H9 (cell line): ENCODE measurements at regions not wholly inside any gene's neighbourhood (a gene's known extent, or its start where the extent isn't known, plus 50 kb on each side); places are given as distances from the start of the nearest gene placed in this dataset.

Source experiments
- DNase-seq: peaks from one replicate; pipeline ENCODE4 v3.0.0-alpha.2; 2017
- H2AFZ ChIP-seq: one replicate; pipeline ENCODE4 v1.6.1; 2013; ENCODE audit warnings: mild to moderate bottlenecking, low read length, control low read depth, moderate library complexity
- H2AK5ac ChIP-seq: 2 replicates; pipeline ENCODE4 v1.6.1; 2013; ENCODE audit warnings: low read length, control low read depth, mixed read lengths; ENCODE audit not compliant: insufficient read length
- H2BK120ac ChIP-seq: one replicate; pipeline ENCODE4 v1.6.1; 2013; ENCODE audit warnings: low read depth, mild to moderate bottlenecking, low read length, control low read depth, inconsistent platforms; ENCODE audit not compliant: poor library complexity, severe bottlenecking
- H2BK12ac ChIP-seq: 2 replicates; pipeline ENCODE4 v1.6.1; 2013; ENCODE audit warnings: low read length, control low read depth, mixed read lengths, low read depth; ENCODE audit not compliant: insufficient read length
- H2BK15ac ChIP-seq: 2 replicates; pipeline ENCODE4 v1.6.1; 2013; ENCODE audit warnings: low read depth, low read length, control low read depth
- H2BK20ac ChIP-seq: one replicate; pipeline ENCODE4 v1.6.1; 2013; ENCODE audit warnings: low read depth, mild to moderate bottlenecking, low read length, control low read depth, inconsistent platforms; ENCODE audit not compliant: poor library complexity, severe bottlenecking
- H2BK5ac ChIP-seq: 2 replicates; pipeline ENCODE4 v1.6.1; 2013; ENCODE audit warnings: low read length, control low read depth, mixed read lengths; ENCODE audit not compliant: insufficient read length
- H3K14ac ChIP-seq: 2 replicates; pipeline ENCODE4 v1.6.1; 2013; ENCODE audit warnings: low read length, control low read depth; ENCODE audit not compliant: insufficient read depth
- H3K18ac ChIP-seq: 2 replicates; pipeline ENCODE4 v1.6.1; 2013; ENCODE audit warnings: low read depth, mild to moderate bottlenecking, mixed read lengths, low read length, control low read depth; ENCODE audit not compliant: insufficient read length
- H3K23ac ChIP-seq: 2 replicates; pipeline ENCODE4 v1.6.1; 2013; ENCODE audit warnings: low read length, control low read depth, mixed read lengths, low read depth; ENCODE audit not compliant: insufficient read length
- H3K23me2 ChIP-seq: 2 replicates; pipeline ENCODE4 v1.6.1; 2013; ENCODE audit warnings: low read depth, mild to moderate bottlenecking, mixed read lengths, low read length, control low read depth; ENCODE audit not compliant: insufficient read length, poor library complexity, severe bottlenecking
- H3K27ac ChIP-seq: 2 replicates; pipeline ENCODE4 v1.5.1; 2013; ENCODE audit warnings: low read length, control low read depth, mixed read lengths, low read depth; ENCODE audit not compliant: insufficient read length
- H3K27me3 ChIP-seq: 2 replicates; pipeline ENCODE4 v1.6.1; 2013; ENCODE audit warnings: low read length, control low read depth, inconsistent platforms; ENCODE audit not compliant: insufficient read depth
- H3K4ac ChIP-seq: 2 replicates; pipeline ENCODE4 v1.6.1; 2013; ENCODE audit warnings: low read depth, mild to moderate bottlenecking, control low read depth, inconsistent platforms, low read length, moderate library complexity
- H3K4me1 ChIP-seq: 2 replicates; pipeline ENCODE4 v1.6.1; 2013; ENCODE audit warnings: low read length, control low read depth, inconsistent platforms; ENCODE audit not compliant: insufficient read depth
- H3K4me2 ChIP-seq: 2 replicates; pipeline ENCODE4 v1.6.1; 2013; ENCODE audit warnings: low read length, control low read depth, mixed read lengths; ENCODE audit not compliant: insufficient read length, insufficient read depth
- H3K56ac ChIP-seq: 2 replicates; pipeline ENCODE4 v1.6.1; 2013; ENCODE audit warnings: low read depth, mild to moderate bottlenecking, mixed read lengths, low read length, control low read depth; ENCODE audit not compliant: insufficient read length
- H3K79me1 ChIP-seq: 2 replicates; pipeline ENCODE4 v1.6.1; 2013; ENCODE audit warnings: low read depth, mild to moderate bottlenecking, moderate library complexity, low read length, control low read depth, inconsistent platforms; ENCODE audit not compliant: insufficient read depth, poor library complexity, severe bottlenecking
- H3K79me2 ChIP-seq: 2 replicates; pipeline ENCODE4 v1.6.1; 2013; ENCODE audit warnings: low read length, control low read depth, inconsistent platforms; ENCODE audit not compliant: insufficient read depth
- H3K9ac ChIP-seq: 2 replicates; pipeline ENCODE4 v1.6.1; 2013; ENCODE audit warnings: low read length, control low read depth, mixed read lengths; ENCODE audit not compliant: insufficient read length; ENCODE audit errors: extremely low read depth
- H3K9me3 ChIP-seq: one replicate; pipeline ENCODE4 v1.6.1; 2013; ENCODE audit warnings: low read depth, low read length, inconsistent platforms; ENCODE audit not compliant: control insufficient read depth
- H3T11ph ChIP-seq: one replicate; pipeline ENCODE4 v1.6.1; 2013; ENCODE audit warnings: mild to moderate bottlenecking, low read length, control low read depth, inconsistent platforms
- H4K20me1 ChIP-seq: one replicate; pipeline ENCODE4 v1.6.1; 2013; ENCODE audit not compliant: control insufficient read depth, insufficient read length, insufficient read depth
- H4K5ac ChIP-seq: 2 replicates; pipeline ENCODE4 v1.6.1; 2013; ENCODE audit warnings: low read depth, mild to moderate bottlenecking, mixed read lengths, low read length, control low read depth; ENCODE audit not compliant: insufficient read length
- H4K8ac ChIP-seq: replicated peaks from 2 replicates; pipeline ENCODE4 v1.6.1; 2013; ENCODE audit warnings: low read length, control low read depth, mixed read lengths, low read depth; ENCODE audit not compliant: insufficient read length
- H4K91ac ChIP-seq: 2 replicates; pipeline ENCODE4 v1.6.1; 2013; ENCODE audit warnings: low read depth, mild to moderate bottlenecking, moderate library complexity, mixed read lengths, low read length, control low read depth; ENCODE audit not compliant: insufficient read length
- H3K27ac Mint-ChIP-seq, 3 experiments: 2 replicates in 2 of 3; 3 replicates in 1 of 3; pipeline ENCODE4 v1.8.0; 2020 to 2021; ENCODE audit warnings: mixed read lengths in 3 of 3, mild to moderate bottlenecking in 1 of 3, moderate library complexity in 1 of 3
- H3K27me3 Mint-ChIP-seq: 2 replicates; pipeline ENCODE4 v1.8.0; 2021; ENCODE audit warnings: low read depth, mild to moderate bottlenecking, moderate library complexity, mixed read lengths
- H3K36me3 Mint-ChIP-seq, 3 experiments: 2 replicates in 2 of 3; 3 replicates in 1 of 3; pipeline ENCODE4 v1.8.0; 2020 to 2021; ENCODE audit warnings: low read depth in 3 of 3, mixed read lengths in 3 of 3; ENCODE audit not compliant: insufficient read depth in 1 of 3
- H3K4me1 Mint-ChIP-seq, 2 experiments: 2 replicates each; pipeline ENCODE4 v1.8.0; 2020; ENCODE audit warnings: mixed read lengths in 2 of 2
- H3K4me3 Mint-ChIP-seq, 2 experiments: 2 replicates in 1 of 2; 3 replicates in 1 of 2; pipeline ENCODE4 v1.8.0; 2020 to 2021; ENCODE audit warnings: mild to moderate bottlenecking in 2 of 2, mixed read lengths in 2 of 2, moderate library complexity in 1 of 2
- H3K9me3 Mint-ChIP-seq, 2 experiments: 2 replicates in 1 of 2; 3 replicates in 1 of 2; pipeline ENCODE4 v1.8.0; 2020; ENCODE audit warnings: mild to moderate bottlenecking in 2 of 2, mixed read lengths in 2 of 2, moderate library complexity in 1 of 2
- WGBS: extraction: QIAGEN DNeasy Blood & Tissue Kit; methylation state at CpG from one replicate; pipeline ENCODE4 v1.1.7; 2013; ENCODE audit warnings: missing lambda C conversion rate, low lambda C conversion rate, mixed read lengths; ENCODE audit not compliant: insufficient read length; ENCODE audit errors: extremely low coverage; 5-methylcytosine and 5-hydroxymethylcytosine counted together
- TF ChIP-seq, protein P1 (sequence below): fragments of 200-600 bp; sonication (generic); conservative IDR thresholded peaks from 3 replicates; pipeline ENCODE4 v1.8.0; 2021; ENCODE audit warnings: antibody characterized with exemption, mild to moderate bottlenecking

DNA sequence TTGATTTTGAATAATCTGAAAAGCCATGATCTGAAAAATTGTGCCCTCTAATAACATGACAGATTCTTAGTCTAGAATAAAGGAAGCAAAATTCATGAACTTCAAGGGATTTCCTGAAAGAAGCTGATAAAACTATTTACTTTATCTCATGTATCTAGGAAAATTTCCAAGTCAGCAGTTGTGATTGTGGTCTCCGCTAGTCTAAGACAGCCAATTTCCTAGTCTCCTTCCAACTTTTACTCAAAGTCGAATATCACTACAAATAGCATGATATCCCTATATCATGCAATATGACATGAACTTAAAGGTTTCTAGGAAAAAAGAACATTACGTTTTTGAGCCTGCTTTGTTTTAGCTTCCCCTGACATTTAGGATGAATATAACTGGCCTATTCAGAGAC is 202.1 kb upstream of the GHITM start:
- no peak overlapping the region for H3K56ac ChIP-seq
- no peak overlapping the region for H3K27ac ChIP-seq
- no peak overlapping the region for H3K4me2 ChIP-seq
- H3K36me3 Mint-ChIP-seq: no peaks in the 10 kb centered on the region
- H3K27me3 Mint-ChIP-seq: peaks cover 17% of the 10 kb centered on the region
- no peak for DNase-seq
- no peak overlapping the region for H3K4me3 Mint-ChIP-seq
- H3K79me1 ChIP-seq: no peaks in the 10 kb centered on the region
- H3K14ac ChIP-seq: no peak overlapping the region
- H4K8ac ChIP-seq: no peak overlapping the region
- H4K91ac ChIP-seq: no peak overlapping the region
- no peak overlapping the region for H3K23ac ChIP-seq
- H3T11ph ChIP-seq: no peak overlapping the region
- no peaks in the 10 kb centered on the region for H3K9me3 ChIP-seq
- H2AK5ac ChIP-seq: no peak overlapping the region
- peaks cover 6 to 9% of the 10 kb centered on the region in 2 experiments for H3K4me1 Mint-ChIP-seq
- no peak overlapping the region for H2BK20ac ChIP-seq
- TF ChIP-seq, protein P1, sequence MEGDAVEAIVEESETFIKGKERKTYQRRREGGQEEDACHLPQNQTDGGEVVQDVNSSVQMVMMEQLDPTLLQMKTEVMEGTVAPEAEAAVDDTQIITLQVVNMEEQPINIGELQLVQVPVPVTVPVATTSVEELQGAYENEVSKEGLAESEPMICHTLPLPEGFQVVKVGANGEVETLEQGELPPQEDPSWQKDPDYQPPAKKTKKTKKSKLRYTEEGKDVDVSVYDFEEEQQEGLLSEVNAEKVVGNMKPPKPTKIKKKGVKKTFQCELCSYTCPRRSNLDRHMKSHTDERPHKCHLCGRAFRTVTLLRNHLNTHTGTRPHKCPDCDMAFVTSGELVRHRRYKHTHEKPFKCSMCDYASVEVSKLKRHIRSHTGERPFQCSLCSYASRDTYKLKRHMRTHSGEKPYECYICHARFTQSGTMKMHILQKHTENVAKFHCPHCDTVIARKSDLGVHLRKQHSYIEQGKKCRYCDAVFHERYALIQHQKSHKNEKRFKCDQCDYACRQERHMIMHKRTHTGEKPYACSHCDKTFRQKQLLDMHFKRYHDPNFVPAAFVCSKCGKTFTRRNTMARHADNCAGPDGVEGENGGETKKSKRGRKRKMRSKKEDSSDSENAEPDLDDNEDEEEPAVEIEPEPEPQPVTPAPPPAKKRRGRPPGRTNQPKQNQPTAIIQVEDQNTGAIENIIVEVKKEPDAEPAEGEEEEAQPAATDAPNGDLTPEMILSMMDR: no peak
- H3K4ac ChIP-seq: no peak overlapping the region
- H2BK12ac ChIP-seq: no peak overlapping the region
- H3K23me2 ChIP-seq: no peaks in the 10 kb centered on the region
- no peaks in the 10 kb centered on the region for H3K4me1 ChIP-seq
- no peaks in the 10 kb centered on the region for H3K27me3 ChIP-seq
- no peak overlapping the region for H4K5ac ChIP-seq
- no peak overlapping the region for H2BK5ac ChIP-seq
- no peaks in the 10 kb centered on the region for H3K79me2 ChIP-seq
- H4K20me1 ChIP-seq: no peaks in the 10 kb centered on the region
- no peak overlapping the region for H3K27ac Mint-ChIP-seq
- H2BK15ac ChIP-seq: no peak overlapping the region
- no peak overlapping the region for H3K9ac ChIP-seq
- no peak overlapping the region for H3K18ac ChIP-seq
- no peak overlapping the region for H2AFZ ChIP-seq
- no CpG with 5 or more reads among the region's 3 CpGs for WGBS
- H2BK120ac ChIP-seq: no peak overlapping the region
- no peaks in the 10 kb centered on the region for H3K9me3 Mint-ChIP-seq
